K562 (cell line): ENCODE measurements at regions not wholly inside any gene's neighbourhood (a gene's known extent, or its start where the extent isn't known, plus 50 kb on each side); places are given as distances from the start of the nearest gene placed in this dataset.

Experiments
- ATAC-seq: fragments of 200-7000 bp; cut with Tn5 transposase; 3 replicates; pipeline ENCODE4 v1.9.1; 2020; ENCODE audit warnings: moderate library complexity
- BruUV-seq: library from RNA; stranded (reverse); fragments of 400-500 nt; replicated peaks from 2 replicates; lab custom pipeline; 2021; lab: Mats Ljungman, UMichigan
- CTCF ChIA-PET: fragments of 300-600 bp; formaldehyde crosslinking; extraction: SDS; loops from one replicate; lab custom pipeline; 2021; ENCODE audit warnings: low intra/inter-chr PET ratio; lab: Yijun Ruan, JAX
- POLR2A ChIA-PET: fragments of 300-600, 350-650 bp; sonication (Branson Sonifier 250); formaldehyde crosslinking; extraction: SDS; loops from one replicate; lab custom pipeline; 2021; ENCODE audit warnings: antibody characterized with exemption, inconsistent platforms; lab: Yijun Ruan, JAX
- DNase-seq, 4 experiments: peaks; one replicate each; pipeline versions ENCODE4 v3.0.0 to v3.0.0-alpha.2; 2011 to 2018; ENCODE audit warnings: low spot score in 3 of 4, mixed read lengths in 3 of 4; ENCODE audit errors: extremely low read depth in 1 of 4
- FAIRE-seq: peaks from 2 replicates; lab custom pipeline; 2011; peaks lifted over from hg19 to GRCh38; lab: Jason Lieb, UNC
- H2AFZ ChIP-seq: 2 replicates; pipeline ENCODE4 v1.6.0; 2011; ENCODE audit warnings: low read depth, low read length, control low read depth, inconsistent platforms
- H3K27ac ChIP-seq: fragments of 200-600 bp; 3 replicates; pipeline ENCODE4 v1.8.0; 2011; ENCODE audit warnings: low read depth, mild to moderate bottlenecking, control low read depth, inconsistent platforms, low read length, moderate library complexity, mixed read lengths; ENCODE audit errors: extremely low read depth
- H3K27me3 ChIP-seq, 2 experiments: fragments of 300-600 bp in 1 of 2; 2 replicates in 1 of 2; 3 replicates in 1 of 2; pipeline versions ENCODE4 v1.6.0 to v1.8.0; 2011; ENCODE audit warnings: inconsistent platforms in 2 of 2, low read length in 2 of 2, mild to moderate bottlenecking in 1 of 2, mixed read lengths in 1 of 2, moderate library complexity in 1 of 2; ENCODE audit not compliant: control insufficient read depth in 2 of 2, insufficient read depth in 2 of 2
- H3K36me3 ChIP-seq: fragments of 300-600 bp; 3 replicates; pipeline ENCODE4 v1.8.0; 2011; ENCODE audit warnings: mild to moderate bottlenecking, low read length, inconsistent platforms; ENCODE audit not compliant: control insufficient read depth, insufficient read depth
- H3K4me1 ChIP-seq, 2 experiments: fragments of 200-600 bp in 1 of 2; replicated peaks in 1 of 2; 2 replicates in 1 of 2; 3 replicates in 1 of 2; pipeline versions ENCODE4 v1.5.1 to v1.8.0; 2011; ENCODE audit warnings: inconsistent platforms in 2 of 2, low read length in 2 of 2, mild to moderate bottlenecking in 1 of 2, mixed read lengths in 1 of 2, moderate library complexity in 1 of 2; ENCODE audit not compliant: control insufficient read depth in 2 of 2, insufficient read depth in 2 of 2
- H3K4me2 ChIP-seq: 2 replicates; pipeline ENCODE4 v1.6.1; 2011; ENCODE audit warnings: low read length, control low read depth, inconsistent platforms, mixed read lengths; ENCODE audit not compliant: insufficient read depth
- H3K4me3 ChIP-seq: fragments of 200-600 bp; sonication (generic), shearing (Covaris generic); 2 replicates; pipeline ENCODE4 v1.5.1; 2016; ENCODE audit warnings: control low read depth, inconsistent platforms
- H3K79me2 ChIP-seq: fragments of 200-600 bp; 3 replicates; pipeline ENCODE4 v1.8.0; 2011; ENCODE audit warnings: low read length, inconsistent platforms; ENCODE audit not compliant: control insufficient read depth, insufficient read depth
- H3K9ac ChIP-seq, 2 experiments: 2 replicates each; pipeline versions ENCODE4 v1.6.0 to v1.6.1; 2011; ENCODE audit warnings: low read depth in 2 of 2, low read length in 2 of 2, control low read depth in 1 of 2, inconsistent platforms in 1 of 2, mild to moderate bottlenecking in 1 of 2, mixed read lengths in 1 of 2; ENCODE audit not compliant: insufficient read depth in 1 of 2
- H3K9me1 ChIP-seq: one replicate; pipeline ENCODE4 v1.6.0; 2011; ENCODE audit warnings: inconsistent platforms, mild to moderate bottlenecking, low read length, moderate library complexity; ENCODE audit not compliant: control insufficient read depth, insufficient read depth
- H3K9me3 ChIP-seq: replicated peaks from 2 replicates; pipeline ENCODE4 v1.5.1; 2011; ENCODE audit warnings: low read depth, low read length, inconsistent platforms; ENCODE audit not compliant: control insufficient read depth, insufficient read depth
- H4K20me1 ChIP-seq: replicated peaks from 2 replicates; pipeline ENCODE4 v1.6.1; 2011; ENCODE audit warnings: low read length, inconsistent platforms, mixed read lengths; ENCODE audit not compliant: control insufficient read depth, insufficient read depth
- ERF ChIP-seq: fragments of 450-650 bp; formaldehyde crosslinking; IDR thresholded peaks from 2 replicates; pipeline ENCODE4 v1.4.0; 2020; ENCODE audit warnings: mild to moderate bottlenecking, mixed read lengths
- ZNF445 ChIP-seq: fragments of 250-450 bp; sonication (Bioruptor Pico); IDR thresholded peaks from 2 replicates; pipeline ENCODE4 v1.4.0; 2020; ENCODE audit warnings: low read depth, mild to moderate bottlenecking, moderate library complexity
- ZNF518B ChIP-seq: fragments of 250-450 bp; sonication (Bioruptor Pico); IDR thresholded peaks from 2 replicates; pipeline ENCODE4 v1.5.0; 2021; ENCODE audit warnings: mild to moderate bottlenecking, moderate library complexity
- ZNF639 ChIP-seq, 2 experiments: fragments of 200-800 bp in 1 of 2; sonication (Bioruptor generic) in 1 of 2; sonication (generic) in 1 of 2; formaldehyde crosslinking in 1 of 2; IDR thresholded peaks in 1 of 2; conservative IDR thresholded peaks in 1 of 2; 2 replicates each; pipeline versions ENCODE4 v1.5.0 to v1.6.1; 2016 to 2020; ENCODE audit warnings: missing compliant biosample characterization in 1 of 2, missing genetic modification characterization in 1 of 2, missing genetic modification reagents in 1 of 2
- whole genome bisulfite sequencing: fragments of 100-300 bp; shearing (Covaris generic); methylation state at CpG from one replicate; pipeline ENCODE4 v1.1.6; 2016; ENCODE audit warnings: low coverage, mixed read lengths; ENCODE audit not compliant: insufficient coverage; ENCODE audit errors: missing lambda C conversion rate; 5-methylcytosine and 5-hydroxymethylcytosine counted together
- in situ Hi-C: fragments of 300-500 bp; cut with MboI; formaldehyde crosslinking; loops from 4 replicates; pipeline ENCODE4 v1.15.0; 2018; ENCODE audit warnings: inconsistent platforms, mixed read lengths
- intact Hi-C: fragments of 100-400 bp; cut with micrococcal nuclease; formaldehyde crosslinking; loops from 2 replicates; pipeline ENCODE4 v1.14.2; 2022

DNA sequence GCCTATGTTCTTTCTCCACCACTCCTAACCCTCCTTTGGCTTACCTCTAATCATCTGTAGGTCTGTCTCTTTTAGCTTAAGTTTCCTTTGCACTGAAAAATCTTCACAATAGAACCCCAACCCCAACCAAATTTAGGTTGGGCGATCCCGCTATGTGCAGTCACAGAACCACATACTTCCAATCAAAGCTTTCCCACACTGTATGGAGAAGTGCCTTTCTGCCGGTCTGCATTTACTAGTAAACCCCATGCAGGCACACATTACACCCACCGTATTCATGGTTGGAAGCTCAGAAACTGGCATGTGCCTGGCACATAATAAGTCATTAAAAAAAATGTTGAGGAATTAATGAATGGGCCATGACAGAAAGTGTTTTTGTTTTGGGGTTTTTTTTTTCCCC, 158.4 kb downstream of the KLF12 start:
- 0% methylated on average over 4 of the region's 4 CpGs for WGBS
- Histone ChIP-seq H3K79me2 (no peaks in the 10 kb centered on the region), H3K4me1 (no peaks in the 10 kb centered on the region), H3K9me1 (no peaks in the 10 kb centered on the region), H4K20me1 (no peaks in the 10 kb centered on the region), H3K9me3 (no peaks in the 10 kb centered on the region), H3K4me2 (no peak overlapping the region), H3K36me3 (no peaks in the 10 kb centered on the region), H3K4me3 (no peak overlapping the region), H3K9ac (no peak overlapping the region), H3K27me3 (no peaks in the 10 kb centered on the region), H3K27ac (no peak overlapping the region), H2AFZ (no peak overlapping the region)
- CTCF ChIA-PET, result no interaction called here
- BruUV-seq, result no TSS peak
- no peak for DNase-seq
- no peak for ATAC-seq
- FAIRE-seq, result no peak
- TF ChIP-seq ZNF445 (no peak), ZNF518B (no peak)
- in situ Hi-C loops (no loop called here), intact Hi-C loops (no loop called here)
- POLR2A ChIA-PET, result no interaction called here

DNA sequence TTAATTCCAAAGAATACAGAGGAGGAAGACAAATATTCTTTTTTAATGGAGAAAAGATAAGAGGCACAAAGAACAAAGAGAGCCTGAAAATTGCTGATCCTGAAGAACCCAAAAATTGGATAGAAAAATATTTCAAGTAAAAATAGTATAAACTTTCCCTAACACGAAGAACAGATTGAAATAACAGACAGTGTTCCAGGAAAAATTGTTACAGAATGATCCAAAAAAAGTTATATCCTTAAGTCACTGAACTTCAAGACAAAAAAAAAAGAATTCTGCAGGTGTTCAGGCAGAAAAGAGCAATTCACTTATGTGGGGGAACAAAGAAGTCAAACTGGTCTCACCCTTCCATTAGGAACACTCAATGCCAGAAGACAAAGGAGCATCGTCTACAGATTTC, 160.2 kb downstream of the KLF12 start:
- intact Hi-C loops (no loop called here), in situ Hi-C loops (no loop called here)
- no peaks in the 10 kb centered on the region for H3K79me2 ChIP-seq
- WGBS, result 0% methylated on average over 1 of the region's 2 CpGs
- H3K4me2 ChIP-seq, result no peak overlapping the region
- ATAC-seq (no peak), DNase-seq (no peak), FAIRE-seq (no peak)
- no peak overlapping the region for H2AFZ ChIP-seq
- no peak for TF ChIP-seq ERF (CRISPR knock-in tag)
- no peak for TF ChIP-seq ZNF639 (CRISPR knock-in tag; conservative IDR thresholded peaks at IDR 0.05 in 1 of 2, IDR thresholded peaks at IDR 0.05 in 1 of 2)
- no peak overlapping the region for H3K27ac ChIP-seq
- BruUV-seq, result no TSS peak
- H3K36me3 ChIP-seq, result no peaks in the 10 kb centered on the region
- no peaks in the 10 kb centered on the region for H3K9me3 ChIP-seq
- ChIA-PET POLR2A (no interaction called here), CTCF (no interaction called here)
- no peaks in the 10 kb centered on the region for H3K27me3 ChIP-seq
- H4K20me1 ChIP-seq, result no peaks in the 10 kb centered on the region
- no peaks in the 10 kb centered on the region for H3K4me1 ChIP-seq
- no peaks in the 10 kb centered on the region for H3K9me1 ChIP-seq
- no peak overlapping the region for H3K4me3 ChIP-seq
- no peak overlapping the region for H3K9ac ChIP-seq
